Prostate gland (tissue), 2 donors: ENCODE measurements at regions not wholly inside any gene's neighbourhood (a gene's known extent, or its start where the extent isn't known, plus 50 kb on each side); places are given as distances from the start of the nearest gene placed in this dataset.

ENCODE experiments used
- DNase-seq: peaks from one replicate; pipeline ENCODE4 v3.0.0-alpha.2; 2019; ENCODE audit warnings: low spot score
- H3K27ac ChIP-seq, 2 donors: fragments of 200-600 bp; sonication (generic); 2 replicates each; pipeline ENCODE4 v1.5.1; 2017 to 2019
- H3K27me3 ChIP-seq: fragments of 200-600 bp; sonication (generic); replicated peaks from 2 replicates; pipeline ENCODE4 v1.5.1; 2019; ENCODE audit not compliant: insufficient read depth
- H3K36me3 ChIP-seq, 2 donors: fragments of 200-600 bp; sonication (generic); 1 replicate in 1 of 2; 2 replicates in 1 of 2; pipeline versions ENCODE4 v1.5.1 to v1.8.1; 2017 to 2019
- H3K4me1 ChIP-seq: fragments of 200-600 bp; sonication (generic); replicated peaks from 2 replicates; pipeline ENCODE4 v1.5.1; 2019
- H3K4me3 ChIP-seq, 2 donors: fragments of 200-600 bp; sonication (generic); 2 replicates each; pipeline ENCODE4 v1.5.1; 2017 to 2019
- H3K9me3 ChIP-seq: fragments of 200-600 bp; sonication (generic); 2 replicates; pipeline ENCODE4 v1.5.1; 2017
- CTCF ChIP-seq, 4 experiments: fragments of 200-600 bp in 2 of 4; fragments of 450-650 bp in 2 of 4; sonication (generic) in 2 of 4; IDR thresholded peaks; 1 replicate in 3 of 4; 2 replicates in 1 of 4; pipeline ENCODE4 v1.5.1; 2016 to 2019; ENCODE audit warnings: antibody characterized with exemption in 4 of 4, mild to moderate bottlenecking in 2 of 4, moderate library complexity in 2 of 4
- POLR2A ChIP-seq: fragments of 450-650 bp; IDR thresholded peaks from one replicate; pipeline ENCODE4 v1.6.1; 2016; ENCODE audit warnings: antibody characterized with exemption, mild to moderate bottlenecking
- POLR2AphosphoS5 ChIP-seq: sonication (generic); formaldehyde crosslinking; IDR thresholded peaks from one replicate; pipeline ENCODE4 v1.6.1; 2017; ENCODE audit warnings: antibody characterized with exemption
- WGBS: methylation state at CpG from one replicate; pipeline ENCODE4 v1.1.5; 2018; 5-methylcytosine and 5-hydroxymethylcytosine counted together
- intact Hi-C: fragments of 100-400 bp; cut with DNase I; formaldehyde crosslinking; loops from one replicate; pipeline ENCODE4 v1.14.2; 2022

- no peak overlapping the region for H3K27ac ChIP-seq
- TF ChIP-seq POLR2AphosphoS5 (no peak), POLR2A (no peak), CTCF (IDR thresholded peaks at IDR 0.05) (no peak)
- H3K27me3 ChIP-seq, result no peaks in the 10 kb centered on the region
- WGBS, result 89% methylated on average over 5 of the region's 5 CpGs
- no peaks in the 10 kb centered on the region for H3K4me1 ChIP-seq
- H3K9me3 ChIP-seq, result no peaks in the 10 kb centered on the region
- intact Hi-C loops, result loop anchor here (10.0 kb wide), 2 partner anchors 1225 to 1315 kb away; partner anchors contain the start of gene MBTPS2
- DNase-seq, result no peak
- no peaks in the 10 kb centered on the region for H3K36me3 ChIP-seq
- H3K4me3 ChIP-seq, result no peak overlapping the region
These were observed 253.1 kb upstream of the RPS6KA3 start for GRCh38 chrX:20519826-20520225.

- no peaks in the 10 kb centered on the region for H3K27me3 ChIP-seq
- intact Hi-C loops, result no loop called here
- no peak for DNase-seq
- TF ChIP-seq POLR2AphosphoS5 (no peak), POLR2A (no peak), CTCF (IDR thresholded peaks at IDR 0.05) (no peak)
- no peaks in the 10 kb centered on the region for H3K36me3 ChIP-seq
- no peaks in the 10 kb centered on the region for H3K9me3 ChIP-seq
- no peak overlapping the region for H3K27ac ChIP-seq
- no peak overlapping the region for H3K4me3 ChIP-seq
- H3K4me1 ChIP-seq, result no peaks in the 10 kb centered on the region
- WGBS, result 51% methylated on average over 5 of the region's 5 CpGs
These were observed 252.4 kb upstream of the RPS6KA3 start for GRCh38 chrX:20519146-20519545.

GRCh38 chrX:20517565-20517964 lies 250.9 kb upstream of the RPS6KA3 start:
- H3K36me3 ChIP-seq, result no peaks in the 10 kb centered on the region
- intact Hi-C loops, result no loop called here
- no peak overlapping the region for H3K27ac ChIP-seq
- no peak for DNase-seq
- no peak overlapping the region for H3K4me3 ChIP-seq
- TF ChIP-seq POLR2AphosphoS5 (no peak), POLR2A (no peak), CTCF (IDR thresholded peaks at IDR 0.05) (no peak)
- no peaks in the 10 kb centered on the region for H3K9me3 ChIP-seq
- no peaks in the 10 kb centered on the region for H3K4me1 ChIP-seq
- H3K27me3 ChIP-seq, result no peaks in the 10 kb centered on the region
- 75% methylated on average over 1 of the region's 1 CpG for WGBS

GRCh38 chrX:20515841-20516461 lies 249.2 kb upstream of the RPS6KA3 start:
- no peak overlapping the region for H3K27ac ChIP-seq
- 0% methylated on average over 1 of the region's 1 CpG for whole genome bisulfite sequencing

More at GRCh38 chrX:20515841-20516461, 249.2 kb upstream of the RPS6KA3 start:
- DNase-seq, result peak; percentile 4
- no peaks in the 10 kb centered on the region for H3K36me3 ChIP-seq
- intact Hi-C loops, result no loop called here
- H3K4me1 ChIP-seq, result no peaks in the 10 kb centered on the region
- H3K4me3 ChIP-seq, result no peak overlapping the region
- TF ChIP-seq POLR2AphosphoS5, result peak; percentile 12
- TF ChIP-seq CTCF (IDR thresholded peaks at IDR 0.05), result no peak
- TF ChIP-seq POLR2A, result no peak
- H3K27me3 ChIP-seq, result no peaks in the 10 kb centered on the region
- no peaks in the 10 kb centered on the region for H3K9me3 ChIP-seq
